Aorta (tissue), 5 donors: ENCODE measurements at regions not wholly inside any gene's neighbourhood (a gene's known extent, or its start where the extent isn't known, plus 50 kb on each side); places are given as distances from the start of the nearest gene placed in this dataset.

Source experiments
- ATAC-seq: fragments of 200-7000 bp; cut with Tn5 transposase; one replicate; pipeline ENCODE4 v1.9.1; 2022; ENCODE audit warnings: moderate library complexity; ENCODE audit not compliant: low FRiP score
- DNase-seq, 2 donors: peaks; one replicate each; pipeline ENCODE4 v3.0.0-alpha.2; 2020
- H3K27ac ChIP-seq, 2 donors: one replicate each; pipeline ENCODE4 v1.5.1; 2013; ENCODE audit warnings: low read length in 2 of 2, mild to moderate bottlenecking in 2 of 2, moderate library complexity in 2 of 2, control low read depth in 1 of 2, inconsistent platforms in 1 of 2, low read depth in 1 of 2
- H3K27me3 ChIP-seq, 2 donors: one replicate each; pipeline ENCODE4 v1.6.1; 2013; ENCODE audit warnings: control low read depth in 1 of 2, low read length in 1 of 2, mild to moderate bottlenecking in 1 of 2, moderate library complexity in 1 of 2; ENCODE audit not compliant: insufficient read depth in 2 of 2, control insufficient read depth in 1 of 2
- H3K36me3 ChIP-seq, 2 donors: one replicate each; pipeline ENCODE4 v1.6.1; 2013; ENCODE audit warnings: control low read depth in 1 of 2, low read length in 1 of 2, mild to moderate bottlenecking in 1 of 2; ENCODE audit not compliant: insufficient read depth in 2 of 2, control insufficient read depth in 1 of 2
- H3K4me1 ChIP-seq, 2 donors: one replicate each; pipeline ENCODE4 v1.6.1; 2013; ENCODE audit warnings: low read length in 2 of 2, control low read depth in 1 of 2, mild to moderate bottlenecking in 1 of 2, moderate library complexity in 1 of 2; ENCODE audit not compliant: insufficient read depth in 2 of 2, control insufficient read depth in 1 of 2
- H3K4me3 ChIP-seq, 2 donors: one replicate each; pipeline ENCODE4 v1.5.1; 2013; ENCODE audit warnings: low read length in 2 of 2, control low read depth in 1 of 2, mild to moderate bottlenecking in 1 of 2
- H3K9me3 ChIP-seq: one replicate; pipeline ENCODE4 v1.6.1; 2013; ENCODE audit warnings: mild to moderate bottlenecking, low read length; ENCODE audit not compliant: control insufficient read depth
- WGBS, 2 donors: extraction: QIAGEN DNeasy Blood & Tissue Kit; methylation state at CpG; one replicate each; pipeline ENCODE4 v1.1.7; 2013; 5-methylcytosine and 5-hydroxymethylcytosine counted together
- intact Hi-C, 2 donors: fragments of 100-400 bp; cut with DNase I; formaldehyde crosslinking; loops; one replicate each; pipeline versions ENCODE4 v1.14.2 to v1.15.0; 2022
- donor health status: healthy with polysubstance abuse.
- donor health status: Bipolar disorder and iron deficiency.
- donor health status: DM: no; HTN: no; CAD: no.
- donor health status: DM: no; HTN: no; CAD: no.
- donor health status: DM: yes; HTN: yes; CAD: no.

- Histone ChIP-seq H3K4me3 (peak overlapping the region in 1 of 2 donors; percentile 27), H3K27ac (peak overlapping the region in 1 of 2 donors; percentile 4), H3K9me3 (no peaks in the 10 kb centered on the region), H3K36me3 (no peaks in the 10 kb centered on the region), H3K27me3 (no peaks in the 10 kb centered on the region), H3K4me1 (no peaks in the 10 kb centered on the region)
- ATAC-seq (no peak), DNase-seq (no peak)
- intact Hi-C loops = no loop called here
- 38 to 52% methylated on average over 3 of the region's 3 CpGs for WGBS, 2 donors
Observed at GRCh38 chr22:46026899-46027210, 49.9 kb upstream of the WNT7B start.

- Histone ChIP-seq H3K9me3 (no peaks in the 10 kb centered on the region), H3K4me1 (no peaks in the 10 kb centered on the region), H3K36me3 (no peaks in the 10 kb centered on the region), H3K27me3 (no peaks in the 10 kb centered on the region), H3K4me3 (peak overlapping the region in 1 of 2 donors; percentile 27), H3K27ac (peak overlapping the region in 1 of 2 donors; percentile 14)
- DNase-seq (peak; percentile 71 to 88), ATAC-seq (peak; percentile 79)
- intact Hi-C loops = no loop called here
- WGBS, 2 donors = 8 to 9% methylated on average over 67 to 89 of the region's 89 CpGs
Observed at GRCh38 chr22:46027211-46028105, 50.5 kb upstream of the WNT7B start.

GRCh38 chr22:46028106-46028991 lies 51.4 kb upstream of the WNT7B start:
- H3K27ac ChIP-seq = no peak overlapping the region
- ATAC-seq (no peak), DNase-seq (peak in 1 of 2 donors; percentile 73)
- 93 to 94% methylated on average over 16 of the region's 16 CpGs for WGBS, 2 donors
- no peaks in the 10 kb centered on the region for H3K27me3 ChIP-seq
- H3K4me1 ChIP-seq = no peaks in the 10 kb centered on the region
- H3K9me3 ChIP-seq = no peaks in the 10 kb centered on the region
- H3K36me3 ChIP-seq = no peaks in the 10 kb centered on the region
- H3K4me3 ChIP-seq = no peak overlapping the region
- intact Hi-C loops = no loop called here

GRCh38 chr22:46029036-46029435 lies 52.1 kb upstream of the WNT7B start:
- WGBS, 2 donors = 96% methylated on average over 8 of the region's 8 CpGs
- Histone ChIP-seq H3K4me1 (no peaks in the 10 kb centered on the region), H3K27me3 (no peaks in the 10 kb centered on the region), H3K9me3 (no peaks in the 10 kb centered on the region), H3K4me3 (no peak overlapping the region), H3K36me3 (no peaks in the 10 kb centered on the region), H3K27ac (no peak overlapping the region)
- DNase-seq (peak in 1 of 2 donors; percentile 28), ATAC-seq (no peak)
- intact Hi-C loops = no loop called here

- ATAC-seq (no peak), DNase-seq (peak in 1 of 2 donors; percentile 22)
- H3K9me3 ChIP-seq = no peaks in the 10 kb centered on the region
- WGBS, 2 donors = 87 to 90% methylated on average over 6 of the region's 6 CpGs
- H3K4me3 ChIP-seq = no peak overlapping the region
- no peaks in the 10 kb centered on the region for H3K36me3 ChIP-seq
- no peak overlapping the region for H3K27ac ChIP-seq
- no peaks in the 10 kb centered on the region for H3K27me3 ChIP-seq
- intact Hi-C loops = no loop called here
- no peaks in the 10 kb centered on the region for H3K4me1 ChIP-seq
Observed at GRCh38 chr22:46029574-46030200, 52.7 kb upstream of the WNT7B start.

- no peak overlapping the region for H3K4me3 ChIP-seq
- intact Hi-C loops = no loop called here
- no peaks in the 10 kb centered on the region for H3K4me1 ChIP-seq
- H3K27me3 ChIP-seq = no peaks in the 10 kb centered on the region
- no peak overlapping the region for H3K27ac ChIP-seq
- WGBS, 2 donors = 91 to 94% methylated on average over 11 of the region's 11 CpGs
- H3K36me3 ChIP-seq = no peaks in the 10 kb centered on the region
- no peaks in the 10 kb centered on the region for H3K9me3 ChIP-seq
- ATAC-seq (no peak), DNase-seq (peak in 1 of 2 donors; percentile 57)
Observed at GRCh38 chr22:46030231-46030880, 53.4 kb upstream of the WNT7B start.

- Histone ChIP-seq H3K9me3 (no peaks in the 10 kb centered on the region), H3K27me3 (no peaks in the 10 kb centered on the region), H3K4me1 (no peaks in the 10 kb centered on the region), H3K36me3 (no peaks in the 10 kb centered on the region), H3K27ac (no peak overlapping the region), H3K4me3 (no peak overlapping the region)
- 94% methylated on average over 13 of the region's 13 CpGs for WGBS, 2 donors
- peak; percentile 37 to 52 for DNase-seq
- no peak for ATAC-seq
- intact Hi-C loops = no loop called here
Observed at GRCh38 chr22:46031066-46031465, 54.1 kb upstream of the WNT7B start.

- intact Hi-C loops = no loop called here
- peak in 1 of 2 donors; percentile 9 for DNase-seq
- 85 to 94% methylated on average over 2 of the region's 2 CpGs for WGBS, 2 donors
Observed at GRCh38 chr22:46031557-46031956, 54.6 kb upstream of the WNT7B start.

More at GRCh38 chr22:46031557-46031956, 54.6 kb upstream of the WNT7B start:
- Histone ChIP-seq H3K9me3 (no peaks in the 10 kb centered on the region), H3K27me3 (no peaks in the 10 kb centered on the region), H3K4me1 (no peaks in the 10 kb centered on the region), H3K36me3 (no peaks in the 10 kb centered on the region), H3K4me3 (no peak overlapping the region), H3K27ac (no peak overlapping the region)
- no peak for ATAC-seq
